ENCODE measurements at regions not wholly inside any gene's neighbourhood (a gene's known extent, or its start where the extent isn't known, plus 50 kb on each side); places are given as distances from the start of the nearest gene placed in this dataset.

- DNase-seq (ENCODE audit: low spot score): no peak
- intact Hi-C loops (cut with DNase I): no loop called here
Measured at GRCh38 chr2:18125303-18125702, 246.8 kb downstream of the KCNS3 start.

- no peak for DNase-seq (ENCODE audit: low spot score)
- intact Hi-C loops (cut with DNase I): no loop called here
Measured at GRCh38 chr2:18124116-18124835, 245.8 kb downstream of the KCNS3 start.

DNA sequence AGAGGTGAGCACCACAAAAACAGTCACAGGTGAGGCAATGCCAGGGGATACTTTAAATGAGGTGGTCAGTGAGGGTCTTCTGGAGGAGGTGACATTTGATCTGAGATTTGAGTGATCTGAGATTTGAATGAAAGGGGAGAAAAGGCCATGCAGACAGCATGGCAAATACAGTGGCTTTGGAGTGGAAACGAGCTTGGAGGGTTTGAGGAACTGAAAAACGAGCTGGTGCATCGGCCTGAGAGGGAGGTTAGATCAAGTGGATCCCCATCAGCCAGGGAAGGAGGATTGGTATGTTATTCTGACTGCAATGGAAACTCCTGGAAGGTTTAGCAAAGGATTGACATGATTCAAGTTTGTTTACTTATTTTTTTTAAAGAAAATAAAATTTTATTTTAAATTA, 245.1 kb downstream of the KCNS3 start:
- intact Hi-C loops (cut with DNase I): no loop called here
- no peak for DNase-seq (ENCODE audit: low spot score)

GRCh38 chr2:18123211-18123570, 244.7 kb downstream of the KCNS3 start:
- intact Hi-C loops (cut with DNase I): no loop called here
- no peak for DNase-seq (ENCODE audit: low spot score)

DNA sequence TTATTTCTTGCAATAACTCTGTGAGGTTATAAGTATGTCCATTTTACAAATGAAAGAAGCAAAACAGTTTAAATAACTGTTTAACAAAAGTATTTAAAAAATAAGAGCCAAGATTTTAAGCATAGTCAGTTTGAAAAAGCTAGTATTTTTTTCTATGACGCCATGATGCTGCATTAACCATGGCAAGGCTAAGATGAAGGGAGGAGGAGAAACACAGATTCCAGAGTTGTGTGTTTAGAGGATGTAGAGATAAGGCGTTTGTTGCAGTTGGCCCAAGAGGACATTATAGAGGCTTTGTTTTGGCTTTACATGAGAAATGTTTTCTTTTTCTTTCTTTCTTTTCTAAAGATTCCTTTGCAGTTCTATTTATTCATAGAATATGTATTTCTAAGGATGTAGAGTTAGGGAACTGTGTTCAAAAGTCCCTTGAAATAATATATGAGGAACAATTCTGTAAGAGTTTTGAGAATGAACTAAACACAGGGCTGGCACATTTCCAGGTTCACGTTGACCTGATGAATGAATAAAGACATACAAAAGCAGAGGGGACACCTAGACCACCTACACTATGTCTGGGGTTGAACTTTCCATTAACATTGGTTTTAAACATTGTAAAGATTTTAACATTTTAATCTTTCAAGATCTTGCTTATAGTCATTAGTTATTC, 244.2 kb downstream of the KCNS3 start:
- DNase-seq (ENCODE audit: low spot score): no peak

DNA sequence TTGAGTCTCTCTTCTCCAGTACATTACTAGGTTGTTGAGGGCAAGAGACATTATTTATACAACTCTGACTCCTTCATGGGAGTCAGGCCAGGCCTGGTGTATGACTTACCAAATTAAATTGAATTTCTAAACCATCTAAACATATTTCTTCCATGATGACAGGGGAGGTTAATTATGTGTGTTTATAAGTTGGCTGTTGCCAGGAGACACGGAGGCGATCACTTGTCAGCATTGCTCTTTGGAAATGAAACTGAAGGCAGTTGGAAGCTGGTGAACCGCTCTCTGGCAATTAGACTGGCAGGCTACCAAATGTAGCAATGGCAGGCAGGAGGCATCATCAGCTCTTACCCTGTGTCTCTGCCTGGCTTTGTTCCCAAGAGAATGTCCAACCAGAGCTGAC, 241.4 kb downstream of the KCNS3 start:
- DNase-seq (ENCODE audit: low spot score): no peak
- intact Hi-C loops (cut with DNase I): no loop called here

More for the DNA sequence above, 244.2 kb downstream of the KCNS3 start:
- intact Hi-C loops (cut with DNase I): no loop called here

DNA sequence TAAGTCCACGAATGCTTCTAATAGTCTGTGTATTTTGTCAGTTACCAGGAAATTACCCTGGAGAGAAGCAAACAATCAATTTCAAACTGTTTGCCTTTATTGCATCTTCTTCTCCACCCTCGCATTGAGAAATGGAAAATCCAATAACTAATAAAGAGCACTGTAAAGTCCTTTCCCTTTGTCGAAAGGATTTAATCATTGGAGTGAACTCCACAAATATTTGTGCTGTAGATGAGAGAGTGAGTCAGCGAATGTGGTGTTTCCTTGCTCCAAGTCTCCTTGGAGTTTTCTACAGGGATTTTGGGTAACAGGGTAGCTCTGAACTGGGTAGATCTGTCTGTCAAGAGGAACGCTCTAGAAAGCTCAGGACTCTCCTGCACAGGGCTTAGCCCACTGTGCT, 240.2 kb downstream of the KCNS3 start:
- no peak for DNase-seq (ENCODE audit: low spot score)
- intact Hi-C loops (cut with DNase I): no loop called here

DNA sequence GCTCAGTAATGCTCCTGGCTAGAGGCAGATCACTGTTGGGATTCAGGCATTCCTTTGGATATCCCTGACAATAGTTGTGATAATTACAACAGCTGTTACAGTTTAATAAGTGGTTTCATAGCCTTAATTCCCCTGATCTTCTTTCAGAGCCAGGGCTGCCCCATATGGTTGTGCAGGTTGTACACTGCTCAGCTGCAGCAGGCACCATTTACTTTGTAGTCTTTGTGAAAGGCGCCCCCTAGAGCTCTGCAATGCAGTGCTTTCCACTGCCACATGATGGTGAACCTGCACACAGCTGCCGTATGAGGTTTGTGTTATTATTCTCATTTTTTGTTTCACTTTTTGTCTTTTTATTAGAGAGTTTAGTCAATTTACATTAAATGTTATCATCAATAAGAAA, 239.1 kb downstream of the KCNS3 start:
- intact Hi-C loops (cut with DNase I): no loop called here
- DNase-seq (ENCODE audit: low spot score): no peak

- intact Hi-C loops (cut with DNase I): no loop called here
- no peak for DNase-seq (ENCODE audit: low spot score)
Measured at GRCh38 chr2:18110222-18110621, 231.8 kb downstream of the KCNS3 start.

DNA sequence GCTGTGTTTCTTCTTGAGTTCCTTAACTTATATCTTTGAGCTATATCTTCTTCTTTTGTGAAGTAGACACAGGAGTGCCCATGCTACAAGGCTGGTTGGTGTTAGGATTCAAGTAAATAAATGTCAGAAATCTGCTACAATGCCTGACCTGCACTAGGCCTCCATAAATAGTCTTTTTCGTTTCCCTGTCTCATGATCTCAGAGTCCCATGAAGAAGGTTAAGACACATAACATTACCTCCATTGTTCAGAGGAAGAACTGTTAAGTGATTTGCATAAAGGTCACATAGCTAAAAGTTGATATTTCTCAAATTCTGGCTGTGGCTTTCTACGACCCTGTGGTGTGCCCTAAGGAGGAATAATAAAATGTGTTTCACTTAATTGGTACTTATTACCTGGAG, 228.4 kb downstream of the KCNS3 start:
- DNase-seq (ENCODE audit: low spot score): no peak
- intact Hi-C loops (cut with DNase I): no loop called here

DNA sequence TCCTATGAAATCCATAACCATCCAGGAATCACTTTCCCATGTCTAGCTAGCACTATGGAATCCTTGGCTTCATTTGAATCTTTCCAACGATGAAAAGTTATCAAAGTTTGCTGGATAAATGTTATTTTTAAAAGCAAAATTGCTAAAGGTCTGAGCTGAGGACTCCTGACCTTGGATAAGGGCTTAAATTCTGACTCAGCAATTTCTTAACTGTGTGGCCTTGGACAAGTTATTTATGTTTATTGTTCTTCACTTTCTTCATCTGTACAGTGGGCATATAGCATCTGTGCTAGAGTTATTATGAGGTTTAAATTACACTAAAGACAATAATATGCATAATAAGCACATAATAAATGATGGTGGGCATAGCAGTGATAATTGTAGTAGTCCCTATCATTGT, 227.5 kb downstream of the KCNS3 start:
- DNase-seq (ENCODE audit: low spot score): no peak
- intact Hi-C loops (cut with DNase I): no loop called here

DNA sequence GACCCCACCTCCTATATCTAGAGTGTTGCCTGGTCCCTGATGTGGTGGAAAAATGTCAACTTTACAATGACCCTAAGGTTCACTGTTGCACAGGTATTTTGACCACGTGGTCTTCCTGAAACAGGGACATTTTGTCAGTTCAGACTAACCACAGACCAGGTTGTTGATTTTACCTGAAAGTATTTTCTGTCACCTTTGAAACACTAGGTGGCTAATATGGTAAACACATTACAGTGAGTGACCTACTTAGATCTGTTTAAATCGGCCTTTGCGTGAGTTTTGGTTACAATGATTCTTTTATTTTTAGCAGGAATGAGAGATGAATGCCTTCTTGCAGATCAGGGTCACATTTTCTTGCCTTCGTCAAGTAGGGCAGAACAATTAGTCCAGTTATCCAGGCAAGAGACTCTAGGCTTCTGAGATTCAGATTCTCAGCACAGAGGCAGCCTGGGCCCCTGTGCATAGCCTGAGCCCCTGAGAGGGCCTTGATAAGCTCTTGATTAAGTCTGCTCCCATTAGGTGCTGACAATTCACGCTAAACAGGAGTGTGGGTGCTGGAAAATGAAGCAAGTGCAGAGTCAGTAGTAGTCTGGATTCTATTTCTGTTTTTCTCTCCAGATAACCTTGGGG, 226.2 kb downstream of the KCNS3 start:
- intact Hi-C loops (cut with DNase I): no loop called here
- no peak for DNase-seq (ENCODE audit: low spot score)

GRCh38 chr2:18096836-18097405, 218.5 kb downstream of the KCNS3 start:
- no peak for DNase-seq (ENCODE audit: low spot score)
- intact Hi-C loops (cut with DNase I): no loop called here

- intact Hi-C loops (cut with DNase I): no loop called here
- no peak for DNase-seq (ENCODE audit: low spot score)
Measured at GRCh38 chr2:18094277-18094676, 215.8 kb downstream of the KCNS3 start.

- no peak for DNase-seq (ENCODE audit: low spot score)
- intact Hi-C loops (cut with DNase I): no loop called here
Measured at GRCh38 chr2:18093196-18093595, 214.7 kb downstream of the KCNS3 start.

DNA sequence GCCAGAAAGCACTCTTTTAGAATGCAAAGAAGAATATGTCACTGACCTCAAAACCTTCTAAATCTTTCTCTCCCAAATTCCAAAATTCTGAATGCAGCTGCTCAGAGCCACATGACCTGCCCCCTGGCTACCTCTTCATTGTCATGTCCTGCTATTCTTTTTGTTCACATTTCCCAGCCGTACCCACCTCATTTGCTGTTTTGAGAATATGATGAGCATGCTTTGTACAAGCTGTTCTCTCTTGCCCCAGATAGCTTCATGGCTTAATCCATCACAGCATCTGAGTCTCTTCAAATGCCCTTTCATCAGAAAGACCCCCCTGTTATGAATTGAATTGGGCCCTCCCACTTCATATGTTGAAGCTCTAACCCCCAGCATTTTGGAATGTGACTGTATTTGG, 214.3 kb downstream of the KCNS3 start:
- no peak for DNase-seq (ENCODE audit: low spot score)
- intact Hi-C loops (cut with DNase I): no loop called here

DNA sequence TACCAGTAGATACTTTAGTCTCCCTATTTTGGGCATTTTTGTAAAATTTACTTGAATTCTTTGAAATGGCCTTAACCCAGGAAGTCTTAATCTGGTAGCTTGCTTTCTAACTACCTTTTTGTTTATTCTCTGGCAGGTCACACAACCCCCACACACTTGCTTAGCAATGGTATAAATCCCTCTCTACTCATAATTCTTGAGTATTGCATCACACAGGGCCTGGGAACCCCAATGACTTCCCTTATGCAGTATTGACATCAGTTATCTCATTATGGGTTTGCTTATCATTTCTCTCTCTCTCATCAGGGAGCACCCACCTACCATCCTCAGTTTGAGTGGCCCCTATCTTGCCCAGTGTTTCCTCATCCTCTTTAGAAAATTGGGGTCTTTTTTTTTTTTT, 207.1 kb downstream of the KCNS3 start:
- no peak for DNase-seq (ENCODE audit: low spot score)
- intact Hi-C loops (cut with DNase I): no loop called here

GRCh38 chr2:18084376-18084775, 205.9 kb downstream of the KCNS3 start:
- intact Hi-C loops (cut with DNase I): no loop called here
- no peak for DNase-seq (ENCODE audit: low spot score)

- DNase-seq (ENCODE audit: low spot score): no peak
- intact Hi-C loops (cut with DNase I): no loop called here
Measured at GRCh38 chr2:18083806-18084205, 205.3 kb downstream of the KCNS3 start.

- no peak for DNase-seq (ENCODE audit: low spot score)
- intact Hi-C loops (cut with DNase I): no loop called here
Measured at GRCh38 chr2:18078216-18078615, 199.7 kb downstream of the KCNS3 start.

DNA sequence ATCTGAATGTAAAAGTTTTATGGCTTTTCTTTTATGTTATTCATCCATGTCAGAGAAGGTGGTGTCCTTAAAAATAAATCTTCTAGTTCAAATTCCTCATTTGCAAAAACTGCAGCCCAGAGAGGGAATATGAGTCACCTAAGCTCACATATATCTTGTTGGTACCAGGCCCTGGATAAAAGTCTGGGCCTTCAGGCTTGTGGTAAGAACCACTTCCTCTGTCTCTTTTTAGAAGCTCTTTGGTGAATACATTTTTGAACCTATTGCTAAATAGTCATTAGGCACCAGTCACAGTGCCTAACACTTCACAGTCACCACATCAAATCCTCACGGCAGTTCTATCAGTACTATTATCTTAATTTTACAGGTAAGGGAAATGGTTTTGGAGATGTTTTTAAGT, 199.2 kb downstream of the KCNS3 start:
- intact Hi-C loops (cut with DNase I): no loop called here
- no peak for DNase-seq (ENCODE audit: low spot score)
